DND-41 (cell line): ENCODE measurements at regions not wholly inside any gene's neighbourhood (a gene's known extent, or its start where the extent isn't known, plus 50 kb on each side); places are given as distances from the start of the nearest gene placed in this dataset.

Source experiments
- EZH2 ChIP-seq: IDR thresholded peaks from 3 replicates; pipeline ENCODE4 v1.6.1; 2012; ENCODE audit warnings: borderline replicate concordance, low read depth, mild to moderate bottlenecking, moderate library complexity, low read length, inconsistent platforms; ENCODE audit not compliant: severe bottlenecking
- TF ChIP-seq, protein P1 (sequence below): IDR thresholded peaks from 2 replicates; pipeline ENCODE4 v1.5.1; 2012; ENCODE audit warnings: borderline replicate concordance, low read length, moderate library complexity, mild to moderate bottlenecking; ENCODE audit not compliant: poor library complexity, severe bottlenecking; ENCODE audit errors: extremely low read depth

DNA sequence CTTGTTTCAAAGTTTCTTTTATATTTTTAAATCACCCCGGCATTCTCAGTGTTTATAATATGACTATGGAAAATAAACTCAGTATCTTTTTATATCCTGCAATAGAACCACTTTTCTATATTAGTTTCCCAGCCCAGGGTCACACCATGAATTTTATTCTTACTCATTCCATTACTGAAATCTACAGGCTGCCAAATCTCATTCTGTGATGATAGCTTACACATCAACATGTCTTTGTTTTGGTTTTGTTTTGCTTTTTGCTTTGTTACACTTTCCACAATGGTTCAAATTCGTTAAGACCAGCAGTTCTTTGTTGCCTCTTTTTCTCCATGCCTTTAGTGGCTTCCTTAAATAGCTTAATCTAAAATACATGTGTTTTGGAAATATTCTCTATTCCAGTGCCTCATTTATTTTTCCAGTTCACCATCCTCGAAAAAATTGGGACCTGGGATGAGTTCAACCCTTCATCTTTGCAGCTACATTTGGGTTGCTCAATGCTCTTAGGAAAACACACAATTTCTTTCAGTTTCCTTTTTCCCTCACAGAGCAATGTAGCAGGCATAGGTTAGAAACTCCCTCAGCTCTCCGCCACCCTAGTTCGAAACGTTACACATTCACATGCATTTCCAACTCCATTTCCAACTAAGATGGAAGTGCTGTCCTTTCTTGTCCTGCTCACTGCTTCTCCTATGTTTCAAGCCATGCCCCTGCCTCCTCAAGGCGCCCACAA lies 1146.3 kb downstream of the MAT2B start:
- TF ChIP-seq, protein P1, sequence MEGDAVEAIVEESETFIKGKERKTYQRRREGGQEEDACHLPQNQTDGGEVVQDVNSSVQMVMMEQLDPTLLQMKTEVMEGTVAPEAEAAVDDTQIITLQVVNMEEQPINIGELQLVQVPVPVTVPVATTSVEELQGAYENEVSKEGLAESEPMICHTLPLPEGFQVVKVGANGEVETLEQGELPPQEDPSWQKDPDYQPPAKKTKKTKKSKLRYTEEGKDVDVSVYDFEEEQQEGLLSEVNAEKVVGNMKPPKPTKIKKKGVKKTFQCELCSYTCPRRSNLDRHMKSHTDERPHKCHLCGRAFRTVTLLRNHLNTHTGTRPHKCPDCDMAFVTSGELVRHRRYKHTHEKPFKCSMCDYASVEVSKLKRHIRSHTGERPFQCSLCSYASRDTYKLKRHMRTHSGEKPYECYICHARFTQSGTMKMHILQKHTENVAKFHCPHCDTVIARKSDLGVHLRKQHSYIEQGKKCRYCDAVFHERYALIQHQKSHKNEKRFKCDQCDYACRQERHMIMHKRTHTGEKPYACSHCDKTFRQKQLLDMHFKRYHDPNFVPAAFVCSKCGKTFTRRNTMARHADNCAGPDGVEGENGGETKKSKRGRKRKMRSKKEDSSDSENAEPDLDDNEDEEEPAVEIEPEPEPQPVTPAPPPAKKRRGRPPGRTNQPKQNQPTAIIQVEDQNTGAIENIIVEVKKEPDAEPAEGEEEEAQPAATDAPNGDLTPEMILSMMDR = no peak
- no peak for TF ChIP-seq EZH2
